Chondrocyte (in vitro differentiated cells): ENCODE measurements at regions not wholly inside any gene's neighbourhood (a gene's known extent, or its start where the extent isn't known, plus 50 kb on each side); places are given as distances from the start of the nearest gene placed in this dataset.
"Not testable (repeated sequence)": the region's sequence is repeated elsewhere in the genome, so short reads cannot be mapped to it uniquely, and the experiment has no call there.

Experiments
- DNase-seq: peaks from one replicate; pipeline ENCODE4 v3.0.0; 2021; ENCODE audit warnings: mixed read lengths, low spot score
- H3K27ac Mint-ChIP-seq: one replicate; pipeline ENCODE4 v1.8.0; 2021; ENCODE audit warnings: mild to moderate bottlenecking, moderate library complexity, mixed read lengths; ENCODE audit not compliant: unreplicated experiment
- H3K27me3 Mint-ChIP-seq: 2 replicates; pipeline ENCODE4 v1.8.0; 2021; ENCODE audit warnings: low read depth, mixed read lengths
- H3K36me3 Mint-ChIP-seq: 2 replicates; pipeline ENCODE4 v1.8.0; 2021; ENCODE audit warnings: low read depth, mixed read lengths
- H3K4me1 Mint-ChIP-seq: 2 replicates; pipeline ENCODE4 v1.8.0; 2021; ENCODE audit warnings: low read depth, mild to moderate bottlenecking, mixed read lengths
- H3K4me3 Mint-ChIP-seq: one replicate; pipeline ENCODE4 v1.8.0; 2021; ENCODE audit warnings: mild to moderate bottlenecking, moderate library complexity, mixed read lengths; ENCODE audit not compliant: unreplicated experiment
- H3K9me3 Mint-ChIP-seq: 2 replicates; pipeline ENCODE4 v1.8.0; 2021; ENCODE audit warnings: low read depth, mixed read lengths
- CTCF ChIP-seq: fragments of 200-600 bp; sonication (generic); IDR thresholded peaks from 2 replicates; pipeline ENCODE4 v1.5.0; 2021; ENCODE audit warnings: antibody characterized with exemption, mild to moderate bottlenecking, moderate library complexity

- H3K27ac Mint-ChIP-seq = no peak overlapping the region
- DNase-seq = no peak
- peaks cover 9% of the 10 kb centered on the region for H3K9me3 Mint-ChIP-seq
- no peak for TF ChIP-seq CTCF
- no peaks in the 10 kb centered on the region for H3K4me1 Mint-ChIP-seq
- H3K27me3 Mint-ChIP-seq = peaks cover 3% of the 10 kb centered on the region
- no peak overlapping the region for H3K4me3 Mint-ChIP-seq
- H3K36me3 Mint-ChIP-seq = peaks cover 3% of the 10 kb centered on the region
These were observed 168.7 kb upstream of the TMCC3 start for GRCh38 chr12:94819011-94819410.

DNA sequence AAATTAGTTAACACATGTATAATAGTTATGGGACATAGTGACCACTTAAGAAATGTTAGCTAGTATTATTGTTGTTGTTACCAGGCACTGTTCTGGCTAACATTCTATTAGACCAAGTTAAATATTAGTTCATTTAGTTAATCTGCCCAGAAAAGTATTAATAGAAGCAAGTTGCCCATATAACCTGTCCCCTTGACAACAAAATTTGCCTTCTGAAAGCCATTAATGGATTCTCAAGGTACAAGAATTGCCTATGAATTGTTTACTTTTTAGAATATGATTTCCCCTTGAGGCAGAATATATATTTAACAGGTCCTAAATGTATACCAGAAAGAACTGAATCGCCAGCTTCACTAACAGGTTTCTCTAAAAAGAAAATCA, 167.3 kb upstream of the TMCC3 start:
- Mint-ChIP-seq H3K4me3 (no peak overlapping the region), H3K4me1 (no peaks in the 10 kb centered on the region), H3K36me3 (peaks cover 6% of the 10 kb centered on the region), H3K27ac (no peak overlapping the region), H3K27me3 (no peaks in the 10 kb centered on the region), H3K9me3 (peaks cover 19% of the 10 kb centered on the region)
- TF ChIP-seq CTCF = no peak
- no peak for DNase-seq

DNA sequence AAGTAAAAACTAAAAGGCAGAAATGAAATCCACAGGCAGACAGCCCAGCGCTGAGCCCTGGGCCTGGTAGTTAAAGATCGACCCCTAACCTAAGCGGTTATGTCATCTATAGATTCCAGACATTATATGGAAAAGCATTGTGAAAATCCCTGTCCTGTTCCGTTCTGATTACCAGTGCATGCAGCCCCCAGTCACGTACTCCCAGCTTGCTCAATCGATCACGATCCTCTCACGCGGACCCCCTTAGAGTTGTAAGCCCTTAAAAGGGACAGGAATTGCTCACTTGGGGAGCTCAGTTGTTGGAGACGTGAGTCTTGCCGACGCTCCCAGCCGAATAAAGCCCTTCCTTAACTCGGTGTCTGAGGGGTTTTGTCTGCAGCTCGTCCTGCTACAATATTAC, 166.8 kb upstream of the TMCC3 start:
- H3K9me3 Mint-ChIP-seq = peaks cover 24% of the 10 kb centered on the region
- H3K4me1 Mint-ChIP-seq, H3K27me3 Mint-ChIP-seq, DNase-seq, H3K36me3 Mint-ChIP-seq, H3K27ac Mint-ChIP-seq, H3K4me3 Mint-ChIP-seq: not testable (repeated sequence)

- H3K36me3 Mint-ChIP-seq, H3K27me3 Mint-ChIP-seq, DNase-seq, H3K4me1 Mint-ChIP-seq, H3K4me3 Mint-ChIP-seq, H3K27ac Mint-ChIP-seq: not testable (repeated sequence)
- H3K9me3 Mint-ChIP-seq = peaks cover 24% of the 10 kb centered on the region
These were observed 166.4 kb upstream of the TMCC3 start for GRCh38 chr12:94816746-94817145.

DNA sequence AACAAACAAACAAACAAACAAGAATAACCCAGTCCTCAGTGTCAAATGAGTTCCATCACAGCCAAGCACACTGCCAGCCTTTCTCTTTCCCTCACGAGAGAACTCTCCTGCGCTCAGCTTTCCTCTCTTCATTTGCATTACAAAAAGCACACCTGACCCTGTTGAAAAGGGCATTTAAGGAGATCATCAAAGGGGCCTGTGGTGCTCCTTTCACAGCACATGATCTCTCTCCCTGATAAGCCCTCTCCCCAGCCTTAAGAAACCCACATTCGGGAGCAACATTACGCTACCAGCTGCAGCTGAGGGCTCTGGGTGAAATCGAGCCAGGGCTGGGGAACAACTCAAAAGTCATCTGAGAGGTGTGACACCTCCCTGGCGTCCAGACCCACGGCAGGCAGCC, 165.6 kb upstream of the TMCC3 start:
- no peak overlapping the region for H3K4me3 Mint-ChIP-seq
- no peak for TF ChIP-seq CTCF
- H3K36me3 Mint-ChIP-seq = peaks cover 8% of the 10 kb centered on the region
- no peaks in the 10 kb centered on the region for H3K27me3 Mint-ChIP-seq
- no peaks in the 10 kb centered on the region for H3K4me1 Mint-ChIP-seq
- H3K27ac Mint-ChIP-seq = no peak overlapping the region
- peaks cover 32% of the 10 kb centered on the region for H3K9me3 Mint-ChIP-seq
- no peak for DNase-seq

DNA sequence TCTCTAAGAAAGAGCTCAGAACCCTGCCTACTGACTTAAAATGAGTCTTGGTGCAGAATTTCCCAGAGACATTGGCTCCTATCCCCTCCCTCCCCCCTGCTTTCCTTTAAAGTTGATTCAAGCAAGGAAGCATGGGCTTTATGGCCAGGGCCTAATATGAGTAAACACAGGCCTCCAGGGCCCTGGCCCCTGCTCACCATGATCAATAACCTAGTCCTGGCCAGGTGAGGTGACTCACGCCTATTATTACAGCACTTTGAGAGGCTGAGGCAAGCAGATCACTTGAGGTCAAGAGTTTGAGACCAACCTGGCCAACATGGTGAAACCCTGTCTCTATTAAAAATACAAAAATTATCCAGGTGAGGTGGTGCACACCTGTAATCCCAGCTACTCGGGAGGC, 165.1 kb upstream of the TMCC3 start:
- no peak for TF ChIP-seq CTCF
- no peaks in the 10 kb centered on the region for H3K4me1 Mint-ChIP-seq
- H3K4me3 Mint-ChIP-seq = no peak overlapping the region
- peaks cover 8% of the 10 kb centered on the region for H3K36me3 Mint-ChIP-seq
- no peak for DNase-seq
- H3K9me3 Mint-ChIP-seq = peaks cover 35% of the 10 kb centered on the region
- H3K27ac Mint-ChIP-seq = no peak overlapping the region
- no peaks in the 10 kb centered on the region for H3K27me3 Mint-ChIP-seq
